ENCODE measurements at regions not wholly inside any gene's neighbourhood (a gene's known extent, or its start where the extent isn't known, plus 50 kb on each side); places are given as distances from the start of the nearest gene placed in this dataset.

GRCh38 chr10:78905015-78905956, 163.5 kb upstream of the ZMIZ1 start:
- no peak for DNase-seq (ENCODE audit: low spot score)

GRCh38 chr10:78905957-78906308, 162.8 kb upstream of the ZMIZ1 start:
- no peak for DNase-seq (ENCODE audit: low spot score)

GRCh38 chr10:78906734-78907390, 161.9 kb upstream of the ZMIZ1 start:
- DNase-seq (ENCODE audit: low spot score): no peak

GRCh38 chr10:78907551-78908211, 161.1 kb upstream of the ZMIZ1 start:
- DNase-seq (ENCODE audit: low spot score): no peak

- no peak for DNase-seq (ENCODE audit: low spot score)
Measured at GRCh38 chr10:78909221-78909620, 159.5 kb upstream of the ZMIZ1 start.

GRCh38 chr10:78910021-78910420, 158.7 kb upstream of the ZMIZ1 start:
- no peak for DNase-seq (ENCODE audit: low spot score)

GRCh38 chr10:78910476-78910875, 158.3 kb upstream of the ZMIZ1 start:
- no peak for DNase-seq (ENCODE audit: low spot score)

- DNase-seq (ENCODE audit: low spot score): no peak
Measured at GRCh38 chr10:78910886-78911285, 157.9 kb upstream of the ZMIZ1 start.

- no peak for DNase-seq (ENCODE audit: low spot score)
Measured at GRCh38 chr10:78911533-78912340, 157.0 kb upstream of the ZMIZ1 start.

GRCh38 chr10:78912361-78913218, 156.2 kb upstream of the ZMIZ1 start:
- no peak for DNase-seq (ENCODE audit: low spot score)

GRCh38 chr10:78913219-78914059, 155.3 kb upstream of the ZMIZ1 start:
- no peak for DNase-seq (ENCODE audit: low spot score)

GRCh38 chr10:78914060-78914378, 154.7 kb upstream of the ZMIZ1 start:
- no peak for DNase-seq (ENCODE audit: low spot score)

- no peak for DNase-seq (ENCODE audit: low spot score)
Measured at GRCh38 chr10:78914502-78915189, 154.1 kb upstream of the ZMIZ1 start.

GRCh38 chr10:78915190-78915518, 153.6 kb upstream of the ZMIZ1 start:
- no peak for DNase-seq (ENCODE audit: low spot score)

- no peak for DNase-seq (ENCODE audit: low spot score)
Measured at GRCh38 chr10:78916227-78916626, 152.5 kb upstream of the ZMIZ1 start.

- no peak for DNase-seq (ENCODE audit: low spot score)
Measured at GRCh38 chr10:78919181-78919966, 149.4 kb upstream of the ZMIZ1 start.

GRCh38 chr10:78920011-78920410, 148.8 kb upstream of the ZMIZ1 start:
- DNase-seq (ENCODE audit: low spot score): no peak

- no peak for DNase-seq (ENCODE audit: low spot score)
Measured at GRCh38 chr10:78921895-78922294, 146.9 kb upstream of the ZMIZ1 start.

All from RKO (cell line).